Neural cell (in vitro differentiated cells): ENCODE measurements at regions not wholly inside any gene's neighbourhood (a gene's known extent, or its start where the extent isn't known, plus 50 kb on each side); places are given as distances from the start of the nearest gene placed in this dataset.

Source experiments
- H2AFZ ChIP-seq: fragments of 200-600, 300-800 bp; sonication (generic), shearing (Covaris generic); 2 replicates; pipeline ENCODE4 v1.6.0; 2014; ENCODE audit warnings: low read depth, mild to moderate bottlenecking, antibody characterized with exemption, low read length, moderate library complexity
- H3F3A ChIP-seq: fragments of 200-600 bp; shearing (Covaris generic); 2 replicates; pipeline ENCODE4 v1.6.1; 2016; ENCODE audit warnings: mild to moderate bottlenecking, moderate library complexity, mixed read lengths, antibody characterized with exemption, low read length; ENCODE audit not compliant: insufficient read depth, poor library complexity, severe bottlenecking
- H3K27ac ChIP-seq: fragments of 200-600, 300-800 bp; sonication (generic), shearing (Covaris generic); 2 replicates; pipeline ENCODE4 v1.5.1; 2014; ENCODE audit warnings: mild to moderate bottlenecking, low read length, moderate library complexity
- H3K27me3 ChIP-seq: fragments of 300-800, 200-600 bp; sonication (generic), shearing (Covaris generic); 2 replicates; pipeline ENCODE4 v1.6.0; 2014; ENCODE audit warnings: mild to moderate bottlenecking, low read depth, low read length, moderate library complexity; ENCODE audit not compliant: insufficient read depth
- H3K36me3 ChIP-seq: fragments of 300-800, 200-600 bp; sonication (generic), shearing (Covaris generic); 2 replicates; pipeline ENCODE4 v1.5.1; 2014; ENCODE audit warnings: mild to moderate bottlenecking, antibody characterized with exemption, low read length, moderate library complexity; ENCODE audit not compliant: insufficient read depth
- H3K4me2 ChIP-seq: fragments of 300-800, 200-600 bp; sonication (generic), shearing (Covaris generic); 2 replicates; pipeline ENCODE4 v1.6.0; 2014; ENCODE audit warnings: mild to moderate bottlenecking, low read length
- H3K4me3 ChIP-seq: fragments of 300-800, 200-600 bp; sonication (generic), shearing (Covaris generic); 2 replicates; pipeline ENCODE4 v1.5.1; 2014; ENCODE audit warnings: mild to moderate bottlenecking, low read length, moderate library complexity
- H3K79me2 ChIP-seq: fragments of 200-600 bp; shearing (Covaris generic); replicated peaks from 2 replicates; pipeline ENCODE4 v1.6.0; 2014; ENCODE audit warnings: mild to moderate bottlenecking, low read length, moderate library complexity; ENCODE audit not compliant: insufficient read depth
- H3K9ac ChIP-seq: fragments of 300-800, 200-600 bp; sonication (generic), shearing (Covaris generic); 2 replicates; pipeline ENCODE4 v1.6.1; 2016; ENCODE audit warnings: mild to moderate bottlenecking, low read length, mixed read lengths
- H3K9me2 ChIP-seq: fragments of 200-600 bp; shearing (Covaris generic); 2 replicates; pipeline ENCODE4 v1.6.1; 2016; ENCODE audit warnings: mild to moderate bottlenecking, low read length, mixed read lengths; ENCODE audit not compliant: insufficient read depth
- H3K9me3 ChIP-seq: fragments of 200-600, 300-800 bp; sonication (generic), shearing (Covaris generic); 2 replicates; pipeline ENCODE4 v1.6.1; 2016; ENCODE audit warnings: mild to moderate bottlenecking, mixed run types, low read length, moderate library complexity, mixed read lengths
- H4K20me1 ChIP-seq: fragments of 200-600 bp; shearing (Covaris generic); 2 replicates; pipeline ENCODE4 v1.6.1; 2016; ENCODE audit warnings: mild to moderate bottlenecking, mixed run types; ENCODE audit not compliant: insufficient read depth
- EP300 ChIP-seq: fragments of 450-650 bp; conservative IDR thresholded peaks from 2 replicates; pipeline ENCODE4 v1.6.1; 2014; ENCODE audit warnings: antibody characterized with exemption, mild to moderate bottlenecking, moderate library complexity; ENCODE audit not compliant: poor library complexity, severe bottlenecking
- EZH2 ChIP-seq: fragments of 200-600, 300-800 bp; shearing (Covaris generic), sonication (generic); IDR thresholded peaks from 2 replicates; pipeline ENCODE4 v1.6.1; 2014; ENCODE audit warnings: antibody characterized with exemption, low read length, borderline replicate concordance, mild to moderate bottlenecking; ENCODE audit not compliant: insufficient read depth, poor library complexity, severe bottlenecking
- MXI1 ChIP-seq: fragments of 450-650 bp; conservative IDR thresholded peaks from 2 replicates; pipeline ENCODE4 v1.6.1; 2014; ENCODE audit warnings: antibody characterized with exemption, mild to moderate bottlenecking; ENCODE audit not compliant: poor library complexity, severe bottlenecking
- POLR2AphosphoS5 ChIP-seq: IDR thresholded peaks from 2 replicates; pipeline ENCODE4 v1.6.1; 2012
- RAD21 ChIP-seq: fragments of 450-650 bp; conservative IDR thresholded peaks from 2 replicates; pipeline ENCODE4 v1.6.1; 2014; ENCODE audit warnings: antibody characterized with exemption, mild to moderate bottlenecking, moderate library complexity
- SMC3 ChIP-seq: fragments of 450-650 bp; conservative IDR thresholded peaks from 2 replicates; pipeline ENCODE4 v1.6.1; 2014; ENCODE audit warnings: antibody characterized with exemption, mild to moderate bottlenecking, moderate library complexity; ENCODE audit not compliant: poor library complexity
- TAF1 ChIP-seq: IDR thresholded peaks from 2 replicates; pipeline ENCODE4 v1.6.1; 2012; ENCODE audit warnings: low read depth
- TF ChIP-seq, protein P1 (sequence below): fragments of 450-650 bp; IDR thresholded peaks from 2 replicates; pipeline ENCODE4 v1.5.1; 2014; ENCODE audit warnings: antibody characterized with exemption, mild to moderate bottlenecking, moderate library complexity; ENCODE audit not compliant: poor library complexity, severe bottlenecking
- TF ChIP-seq, protein P2 (sequence below): IDR thresholded peaks from 2 replicates; pipeline ENCODE4 v1.6.1; 2012; ENCODE audit warnings: borderline replicate concordance

DNA sequence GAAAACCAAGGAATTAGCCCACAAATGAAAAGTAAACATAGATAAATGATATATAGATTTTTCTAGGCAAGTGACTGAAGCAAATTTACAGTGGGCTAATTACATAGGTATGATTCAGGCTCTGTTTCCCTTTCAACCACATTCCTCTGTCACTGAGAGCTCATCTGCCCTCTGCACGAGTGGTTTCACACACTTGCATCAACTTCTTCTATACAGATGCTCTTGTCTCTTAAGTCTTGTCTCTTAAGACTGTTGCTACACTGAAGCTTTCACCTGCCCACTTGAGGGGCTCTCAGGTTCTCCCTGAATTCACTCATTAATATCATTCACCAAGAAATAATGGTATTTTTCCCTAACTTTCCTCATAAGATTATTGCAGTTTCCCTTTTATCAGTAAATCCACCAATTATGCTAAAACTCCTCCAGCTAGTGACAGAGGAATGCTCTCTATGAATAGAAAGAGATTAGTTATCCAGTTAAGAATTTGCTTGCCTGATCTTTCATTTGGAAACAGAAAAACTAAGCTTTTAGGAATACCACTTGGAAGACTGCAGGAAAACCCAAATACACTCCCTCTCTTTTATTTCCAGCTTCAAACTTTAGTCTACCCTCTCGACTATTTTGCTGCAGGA, 95.7 kb downstream of the ELAPOR2 start:
- Histone ChIP-seq H3K4me2 (no peak overlapping the region), H3K36me3 (no peaks in the 10 kb centered on the region), H3K9ac (no peak overlapping the region), H3K27ac (no peak overlapping the region), H3K4me3 (no peak overlapping the region), H3K9me3 (no peaks in the 10 kb centered on the region), H3F3A (no peaks in the 10 kb centered on the region), H3K79me2 (no peaks in the 10 kb centered on the region), H2AFZ (no peak overlapping the region), H3K9me2 (no peaks in the 10 kb centered on the region), H4K20me1 (no peaks in the 10 kb centered on the region), H3K27me3 (no peaks in the 10 kb centered on the region)
- no peak for TF ChIP-seq RAD21
- TF ChIP-seq TAF1, result no peak
- TF ChIP-seq SMC3, result no peak
- no peak for TF ChIP-seq EP300
- TF ChIP-seq, protein P1, sequence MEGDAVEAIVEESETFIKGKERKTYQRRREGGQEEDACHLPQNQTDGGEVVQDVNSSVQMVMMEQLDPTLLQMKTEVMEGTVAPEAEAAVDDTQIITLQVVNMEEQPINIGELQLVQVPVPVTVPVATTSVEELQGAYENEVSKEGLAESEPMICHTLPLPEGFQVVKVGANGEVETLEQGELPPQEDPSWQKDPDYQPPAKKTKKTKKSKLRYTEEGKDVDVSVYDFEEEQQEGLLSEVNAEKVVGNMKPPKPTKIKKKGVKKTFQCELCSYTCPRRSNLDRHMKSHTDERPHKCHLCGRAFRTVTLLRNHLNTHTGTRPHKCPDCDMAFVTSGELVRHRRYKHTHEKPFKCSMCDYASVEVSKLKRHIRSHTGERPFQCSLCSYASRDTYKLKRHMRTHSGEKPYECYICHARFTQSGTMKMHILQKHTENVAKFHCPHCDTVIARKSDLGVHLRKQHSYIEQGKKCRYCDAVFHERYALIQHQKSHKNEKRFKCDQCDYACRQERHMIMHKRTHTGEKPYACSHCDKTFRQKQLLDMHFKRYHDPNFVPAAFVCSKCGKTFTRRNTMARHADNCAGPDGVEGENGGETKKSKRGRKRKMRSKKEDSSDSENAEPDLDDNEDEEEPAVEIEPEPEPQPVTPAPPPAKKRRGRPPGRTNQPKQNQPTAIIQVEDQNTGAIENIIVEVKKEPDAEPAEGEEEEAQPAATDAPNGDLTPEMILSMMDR, result no peak
- TF ChIP-seq, protein P2, sequence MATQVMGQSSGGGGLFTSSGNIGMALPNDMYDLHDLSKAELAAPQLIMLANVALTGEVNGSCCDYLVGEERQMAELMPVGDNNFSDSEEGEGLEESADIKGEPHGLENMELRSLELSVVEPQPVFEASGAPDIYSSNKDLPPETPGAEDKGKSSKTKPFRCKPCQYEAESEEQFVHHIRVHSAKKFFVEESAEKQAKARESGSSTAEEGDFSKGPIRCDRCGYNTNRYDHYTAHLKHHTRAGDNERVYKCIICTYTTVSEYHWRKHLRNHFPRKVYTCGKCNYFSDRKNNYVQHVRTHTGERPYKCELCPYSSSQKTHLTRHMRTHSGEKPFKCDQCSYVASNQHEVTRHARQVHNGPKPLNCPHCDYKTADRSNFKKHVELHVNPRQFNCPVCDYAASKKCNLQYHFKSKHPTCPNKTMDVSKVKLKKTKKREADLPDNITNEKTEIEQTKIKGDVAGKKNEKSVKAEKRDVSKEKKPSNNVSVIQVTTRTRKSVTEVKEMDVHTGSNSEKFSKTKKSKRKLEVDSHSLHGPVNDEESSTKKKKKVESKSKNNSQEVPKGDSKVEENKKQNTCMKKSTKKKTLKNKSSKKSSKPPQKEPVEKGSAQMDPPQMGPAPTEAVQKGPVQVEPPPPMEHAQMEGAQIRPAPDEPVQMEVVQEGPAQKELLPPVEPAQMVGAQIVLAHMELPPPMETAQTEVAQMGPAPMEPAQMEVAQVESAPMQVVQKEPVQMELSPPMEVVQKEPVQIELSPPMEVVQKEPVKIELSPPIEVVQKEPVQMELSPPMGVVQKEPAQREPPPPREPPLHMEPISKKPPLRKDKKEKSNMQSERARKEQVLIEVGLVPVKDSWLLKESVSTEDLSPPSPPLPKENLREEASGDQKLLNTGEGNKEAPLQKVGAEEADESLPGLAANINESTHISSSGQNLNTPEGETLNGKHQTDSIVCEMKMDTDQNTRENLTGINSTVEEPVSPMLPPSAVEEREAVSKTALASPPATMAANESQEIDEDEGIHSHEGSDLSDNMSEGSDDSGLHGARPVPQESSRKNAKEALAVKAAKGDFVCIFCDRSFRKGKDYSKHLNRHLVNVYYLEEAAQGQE, result no peak
- no peak for TF ChIP-seq EZH2
- no peak for TF ChIP-seq MXI1
- TF ChIP-seq POLR2AphosphoS5, result no peak

DNA sequence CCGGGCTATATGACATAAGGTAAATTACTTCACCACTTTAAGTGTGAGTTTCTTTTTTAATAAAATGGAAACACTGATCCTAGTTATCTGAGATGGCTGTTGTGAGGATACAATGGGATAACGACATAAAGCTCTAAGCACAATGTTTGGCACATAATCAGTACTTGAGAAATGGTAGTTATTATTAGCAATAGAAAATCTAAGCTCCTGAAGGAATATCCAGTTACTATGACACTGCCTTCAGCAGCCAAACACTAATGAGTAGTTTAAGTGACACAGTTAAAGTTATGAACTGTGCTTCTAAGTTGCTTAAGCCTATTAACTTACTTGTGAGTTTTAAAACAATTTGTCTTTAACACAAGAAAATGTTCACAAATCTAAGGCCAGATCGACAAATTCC, 96.8 kb downstream of the ELAPOR2 start:
- H3K36me3 ChIP-seq, result no peaks in the 10 kb centered on the region
- no peak overlapping the region for H3K9ac ChIP-seq
- no peak overlapping the region for H3K27ac ChIP-seq
- no peaks in the 10 kb centered on the region for H3F3A ChIP-seq
- no peaks in the 10 kb centered on the region for H3K79me2 ChIP-seq
- H3K4me2 ChIP-seq, result no peak overlapping the region
- H3K4me3 ChIP-seq, result no peak overlapping the region
- no peaks in the 10 kb centered on the region for H3K27me3 ChIP-seq
- H3K9me3 ChIP-seq, result no peaks in the 10 kb centered on the region
- H4K20me1 ChIP-seq, result no peaks in the 10 kb centered on the region
- TF ChIP-seq EP300, result no peak
- no peak for TF ChIP-seq RAD21
- TF ChIP-seq, protein P1, result no peak
- TF ChIP-seq MXI1, result no peak
- no peak for TF ChIP-seq SMC3
- TF ChIP-seq TAF1, result no peak
- TF ChIP-seq EZH2, result no peak
- TF ChIP-seq, protein P2, result no peak
- no peak for TF ChIP-seq POLR2AphosphoS5
- no peaks in the 10 kb centered on the region for H3K9me2 ChIP-seq
- no peak overlapping the region for H2AFZ ChIP-seq
